ENCODE measurements at regions not wholly inside any gene's neighbourhood (a gene's known extent, or its start where the extent isn't known, plus 50 kb on each side); places are given as distances from the start of the nearest gene placed in this dataset.

DNA sequence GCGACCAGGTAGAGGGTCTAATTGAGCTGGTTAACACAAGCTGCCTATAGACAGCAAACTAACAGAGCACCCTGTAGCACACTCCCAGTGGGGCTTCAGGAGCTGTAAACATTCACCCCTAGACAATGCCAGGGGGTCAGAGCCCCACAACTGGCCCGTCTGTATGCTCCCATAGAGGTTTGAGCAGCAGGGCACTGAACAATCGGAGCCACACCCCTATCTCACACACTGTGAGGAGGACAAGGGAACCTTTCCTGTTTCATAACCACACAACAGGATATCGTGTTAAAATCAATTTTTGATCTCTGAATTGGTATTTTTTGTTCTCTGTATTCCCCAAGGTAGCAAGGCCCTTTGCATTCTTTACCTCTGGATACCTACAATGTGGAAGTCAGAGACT is 266.1 kb downstream of the SPRY2 start:
- 77 to 80% methylated on average over 4 of the region's 4 CpGs for WGBS, 2 donors
- no peak for DNase-seq
- Histone ChIP-seq H3K27me3 (no peaks in the 10 kb centered on the region), H3K27ac (no peak overlapping the region), H3K36me3 (no peaks in the 10 kb centered on the region), H3K4me3 (no peak overlapping the region), H3K4me1 (no peaks in the 10 kb centered on the region), H3K9me3 (no peaks in the 10 kb centered on the region)
- no peak for TF ChIP-seq POLR2AphosphoS5 (IDR thresholded peaks at IDR 0.05)
- no peak for TF ChIP-seq EP300 (IDR thresholded peaks at IDR 0.05)
- TF ChIP-seq, protein P1, sequence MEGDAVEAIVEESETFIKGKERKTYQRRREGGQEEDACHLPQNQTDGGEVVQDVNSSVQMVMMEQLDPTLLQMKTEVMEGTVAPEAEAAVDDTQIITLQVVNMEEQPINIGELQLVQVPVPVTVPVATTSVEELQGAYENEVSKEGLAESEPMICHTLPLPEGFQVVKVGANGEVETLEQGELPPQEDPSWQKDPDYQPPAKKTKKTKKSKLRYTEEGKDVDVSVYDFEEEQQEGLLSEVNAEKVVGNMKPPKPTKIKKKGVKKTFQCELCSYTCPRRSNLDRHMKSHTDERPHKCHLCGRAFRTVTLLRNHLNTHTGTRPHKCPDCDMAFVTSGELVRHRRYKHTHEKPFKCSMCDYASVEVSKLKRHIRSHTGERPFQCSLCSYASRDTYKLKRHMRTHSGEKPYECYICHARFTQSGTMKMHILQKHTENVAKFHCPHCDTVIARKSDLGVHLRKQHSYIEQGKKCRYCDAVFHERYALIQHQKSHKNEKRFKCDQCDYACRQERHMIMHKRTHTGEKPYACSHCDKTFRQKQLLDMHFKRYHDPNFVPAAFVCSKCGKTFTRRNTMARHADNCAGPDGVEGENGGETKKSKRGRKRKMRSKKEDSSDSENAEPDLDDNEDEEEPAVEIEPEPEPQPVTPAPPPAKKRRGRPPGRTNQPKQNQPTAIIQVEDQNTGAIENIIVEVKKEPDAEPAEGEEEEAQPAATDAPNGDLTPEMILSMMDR (IDR thresholded peaks at IDR 0.05), result no peak
- TF ChIP-seq POLR2A (IDR thresholded peaks at IDR 0.05), result no peak
- no peak for ATAC-seq (ENCODE audit: low FRiP score in 2 of 2)

DNA sequence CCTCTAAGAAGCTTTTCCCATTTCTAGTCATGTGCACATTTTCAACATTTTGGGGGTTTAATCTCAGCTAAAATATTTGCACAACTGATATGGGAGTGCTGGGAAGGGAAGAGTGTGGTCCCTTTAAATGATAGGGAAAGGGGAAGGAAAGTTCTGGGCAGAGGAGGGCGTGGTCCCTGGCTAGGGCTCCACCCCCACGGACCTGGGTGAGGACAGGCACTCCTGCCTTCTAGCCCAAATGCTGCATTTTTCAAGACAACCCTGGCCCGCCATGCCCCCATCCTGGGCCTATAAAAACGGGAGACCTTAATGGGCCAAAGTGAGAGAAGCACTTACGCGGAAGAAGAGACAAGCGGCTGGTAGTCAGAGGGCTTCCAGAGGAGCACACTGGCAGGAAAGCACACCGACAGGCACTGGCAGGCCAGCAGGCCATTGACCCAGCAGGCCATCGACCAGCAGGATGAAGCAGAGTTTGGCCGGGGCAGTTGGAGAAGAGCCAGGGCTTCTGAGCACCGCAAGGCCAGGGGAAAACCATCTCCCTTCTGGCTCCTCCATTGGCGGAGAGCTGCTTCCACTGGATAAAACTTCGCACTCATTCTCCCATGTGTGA is 266.7 kb downstream of the SPRY2 start:
- TF ChIP-seq POLR2A (IDR thresholded peaks at IDR 0.05) (no peak), POLR2AphosphoS5 (IDR thresholded peaks at IDR 0.05) (no peak)
- peak in 1 of 2 donors; percentile 23 for DNase-seq
- 78 to 88% methylated on average over 13 of the region's 13 CpGs for WGBS, 2 donors
- no peaks in the 10 kb centered on the region for H3K9me3 ChIP-seq
- no peak overlapping the region for H3K4me3 ChIP-seq
- no peak for ATAC-seq (ENCODE audit: low FRiP score in 2 of 2)
- H3K4me1 ChIP-seq, result no peaks in the 10 kb centered on the region
- no peaks in the 10 kb centered on the region for H3K36me3 ChIP-seq
- no peaks in the 10 kb centered on the region for H3K27me3 ChIP-seq
- H3K27ac ChIP-seq, result no peak overlapping the region

DNA sequence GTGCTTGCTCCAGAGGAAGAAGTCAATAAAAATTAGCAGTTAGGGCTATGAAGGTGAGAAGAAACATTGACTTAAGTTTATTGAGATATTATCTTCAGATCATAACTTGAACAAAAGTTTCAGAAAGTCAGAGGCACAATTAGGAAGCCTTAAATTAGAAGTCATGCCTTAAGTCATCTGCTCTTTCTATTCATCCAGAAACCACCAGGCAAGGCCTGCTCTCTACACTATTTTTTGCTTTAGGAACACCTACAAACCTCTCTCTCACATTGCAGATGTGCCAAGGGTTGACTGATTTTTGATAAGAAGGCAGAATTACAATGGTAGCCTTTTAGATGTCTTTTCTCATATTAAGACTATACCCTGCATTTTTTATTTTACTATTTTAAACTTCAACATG is 268.7 kb downstream of the SPRY2 start:
- DNase-seq, result no peak
- no peak for TF ChIP-seq POLR2AphosphoS5 (IDR thresholded peaks at IDR 0.05)
- TF ChIP-seq EP300 (IDR thresholded peaks at IDR 0.05), result no peak
- TF ChIP-seq POLR2A (IDR thresholded peaks at IDR 0.05), result no peak
- TF ChIP-seq, protein P1 (IDR thresholded peaks at IDR 0.05), result no peak
- ATAC-seq (ENCODE audit: low FRiP score in 2 of 2), result no peak
- Histone ChIP-seq H3K9me3 (no peaks in the 10 kb centered on the region), H3K27ac (no peak overlapping the region), H3K4me3 (no peak overlapping the region), H3K36me3 (no peaks in the 10 kb centered on the region), H3K4me1 (no peaks in the 10 kb centered on the region), H3K27me3 (no peaks in the 10 kb centered on the region)

DNA sequence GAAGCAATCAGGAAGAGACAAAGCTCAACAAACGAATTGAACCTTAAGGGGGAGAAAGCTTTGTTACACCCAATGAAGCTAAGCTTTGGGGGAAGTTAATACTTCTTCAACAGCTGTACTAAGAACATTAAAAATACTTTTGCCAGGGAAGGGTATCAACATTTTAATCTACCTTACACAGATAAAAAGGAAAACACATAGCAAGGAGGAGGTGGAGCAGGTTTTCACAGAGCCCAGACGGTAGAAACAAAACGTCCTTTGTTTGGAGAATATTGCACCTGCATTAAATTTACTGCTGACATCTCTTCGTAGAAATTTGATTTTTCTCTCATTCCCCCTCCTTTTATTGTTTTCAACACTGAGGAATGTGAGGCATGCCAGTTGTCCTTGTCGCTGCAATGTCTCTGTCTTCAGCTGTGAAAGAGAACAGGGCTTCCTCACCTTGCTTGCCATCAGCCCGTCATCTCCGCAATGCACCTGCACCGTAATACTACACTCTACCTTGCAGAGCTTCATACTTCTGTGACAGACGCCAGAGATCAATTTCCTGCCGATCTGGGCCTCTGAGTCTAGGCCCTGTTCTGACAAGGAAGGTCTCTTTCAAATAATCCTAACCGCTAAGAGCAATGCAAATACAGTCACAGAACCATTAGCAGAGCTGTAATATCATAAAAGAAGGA is 270.8 kb downstream of the SPRY2 start:
- 61 to 72% methylated on average over 11 of the region's 11 CpGs for WGBS, 2 donors
- DNase-seq (no peak), ATAC-seq (ENCODE audit: low FRiP score in 2 of 2) (no peak)
- no peaks in the 10 kb centered on the region for H3K27me3 ChIP-seq
- no peaks in the 10 kb centered on the region for H3K36me3 ChIP-seq
- H3K4me3 ChIP-seq, result no peak overlapping the region
- TF ChIP-seq, protein P1 (IDR thresholded peaks at IDR 0.05), result no peak
- TF ChIP-seq EP300 (IDR thresholded peaks at IDR 0.05) (no peak), POLR2A (IDR thresholded peaks at IDR 0.05) (no peak), POLR2AphosphoS5 (IDR thresholded peaks at IDR 0.05) (no peak)
- no peaks in the 10 kb centered on the region for H3K4me1 ChIP-seq
- H3K27ac ChIP-seq, result no peak overlapping the region
- H3K9me3 ChIP-seq, result no peaks in the 10 kb centered on the region

DNA sequence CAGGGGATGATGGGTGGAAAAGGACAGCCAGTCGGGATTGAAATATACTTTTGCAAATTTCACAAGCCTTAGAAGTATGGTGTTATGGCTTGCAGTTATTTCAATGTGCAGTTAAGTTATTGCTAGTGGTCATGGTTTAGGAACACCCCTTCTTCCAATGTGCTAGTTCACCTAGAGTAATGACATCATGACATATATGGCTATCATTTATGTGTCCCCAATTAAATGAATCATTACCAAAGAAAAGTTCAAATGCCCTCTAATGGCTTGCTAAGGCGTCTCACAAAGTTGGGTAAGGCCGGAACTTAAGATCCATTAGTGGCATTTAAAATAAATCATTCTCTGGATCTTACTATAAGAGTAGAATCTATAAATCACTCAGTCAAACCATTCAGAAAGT is 271.6 kb downstream of the SPRY2 start:
- no peaks in the 10 kb centered on the region for H3K9me3 ChIP-seq
- H3K4me1 ChIP-seq, result no peaks in the 10 kb centered on the region
- 89 to 92% methylated on average over 3 of the region's 3 CpGs for WGBS, 2 donors
- DNase-seq (no peak), ATAC-seq (ENCODE audit: low FRiP score in 2 of 2) (no peak)
- H3K36me3 ChIP-seq, result no peaks in the 10 kb centered on the region
- TF ChIP-seq EP300 (IDR thresholded peaks at IDR 0.05) (no peak), POLR2A (IDR thresholded peaks at IDR 0.05) (no peak), POLR2AphosphoS5 (IDR thresholded peaks at IDR 0.05) (no peak)
- TF ChIP-seq, protein P1 (IDR thresholded peaks at IDR 0.05), result no peak
- no peak overlapping the region for H3K27ac ChIP-seq
- no peaks in the 10 kb centered on the region for H3K27me3 ChIP-seq
- H3K4me3 ChIP-seq, result no peak overlapping the region
